Activated gamma-delta T cell (primary cell): ENCODE measurements at regions not wholly inside any gene's neighbourhood (a gene's known extent, or its start where the extent isn't known, plus 50 kb on each side); places are given as distances from the start of the nearest gene placed in this dataset.

Experiments
- DNase-seq: peaks from one replicate; lab custom pipeline; 2025; lab: John Stamatoyannopoulos, UW

DNA sequence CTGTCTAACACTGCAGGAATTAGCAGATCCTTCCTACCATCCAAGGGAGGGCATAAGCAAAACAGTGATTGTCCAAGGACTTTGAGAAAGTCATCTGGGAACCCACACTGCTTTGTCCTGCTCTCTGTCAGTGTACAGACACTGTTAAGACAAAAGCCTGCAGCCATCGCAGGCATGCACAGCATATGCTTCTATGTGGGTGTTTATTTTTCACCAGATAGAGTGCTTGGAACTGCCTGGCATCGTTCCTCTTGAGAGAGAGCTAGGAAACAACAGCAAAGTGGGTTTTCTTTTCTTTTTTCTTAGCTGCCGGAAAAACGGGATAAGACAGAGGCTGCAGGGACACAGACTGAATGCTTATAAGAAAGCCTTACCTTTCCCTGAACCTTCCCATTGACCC lies 212.3 kb downstream of the ICE1 start:
- no peak for DNase-seq

DNA sequence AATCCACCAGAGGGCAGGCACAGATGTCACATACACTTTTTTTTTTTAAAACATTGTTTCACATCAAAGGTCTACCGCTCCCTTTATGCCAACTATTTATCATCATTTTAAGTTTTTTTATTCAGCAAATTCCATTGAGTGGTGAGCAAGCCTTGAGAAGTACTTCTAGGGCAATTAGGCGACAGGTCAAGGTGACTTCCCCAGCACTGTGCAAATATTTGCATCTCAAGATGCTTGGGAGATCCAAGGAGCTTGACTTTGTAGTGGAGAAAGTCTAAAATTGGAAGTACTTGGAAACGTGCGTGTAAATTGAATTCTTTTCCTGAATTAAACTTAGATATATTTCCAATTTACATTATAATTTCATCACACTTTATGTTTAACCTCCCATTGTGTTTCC lies 211.1 kb downstream of the ICE1 start:
- DNase-seq = no peak

DNA sequence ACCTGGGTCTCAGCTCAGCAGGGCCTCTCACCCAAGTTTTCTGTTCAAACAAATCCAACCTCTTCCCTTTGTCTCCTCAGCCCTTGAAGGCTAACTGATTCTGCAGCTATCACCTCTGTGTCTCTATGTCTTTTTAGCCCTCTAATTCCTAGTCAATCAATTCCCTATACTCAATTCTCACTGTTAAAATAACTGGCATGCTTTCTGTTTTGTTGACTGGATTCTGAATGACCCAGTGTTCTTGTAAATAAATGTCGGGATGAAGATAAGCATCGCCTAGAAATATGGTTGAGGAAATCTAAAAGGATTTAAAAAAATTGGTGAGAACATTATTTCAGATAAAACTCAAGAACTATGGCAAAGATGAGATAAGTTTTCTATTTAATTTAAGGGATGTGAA lies 210.2 kb downstream of the ICE1 start:
- DNase-seq = no peak

DNA sequence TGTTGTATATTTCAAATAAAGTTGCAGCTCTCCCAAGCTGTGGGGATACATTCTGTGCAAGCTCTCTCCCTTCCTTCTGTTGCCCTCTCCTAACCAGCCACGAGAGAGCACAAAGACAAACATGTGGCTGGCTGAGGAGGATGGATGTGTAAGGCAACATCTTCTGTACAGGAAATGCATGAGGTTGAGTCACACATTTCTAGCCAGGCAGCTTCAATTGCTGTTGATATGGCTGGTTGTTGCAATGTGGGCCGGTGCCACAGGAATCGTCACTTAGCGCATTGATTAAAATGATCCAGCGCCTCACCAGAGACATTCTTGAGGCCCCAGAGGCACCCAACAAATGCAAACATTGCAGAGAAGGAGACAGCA lies 207.1 kb downstream of the ICE1 start:
- DNase-seq = no peak

DNA sequence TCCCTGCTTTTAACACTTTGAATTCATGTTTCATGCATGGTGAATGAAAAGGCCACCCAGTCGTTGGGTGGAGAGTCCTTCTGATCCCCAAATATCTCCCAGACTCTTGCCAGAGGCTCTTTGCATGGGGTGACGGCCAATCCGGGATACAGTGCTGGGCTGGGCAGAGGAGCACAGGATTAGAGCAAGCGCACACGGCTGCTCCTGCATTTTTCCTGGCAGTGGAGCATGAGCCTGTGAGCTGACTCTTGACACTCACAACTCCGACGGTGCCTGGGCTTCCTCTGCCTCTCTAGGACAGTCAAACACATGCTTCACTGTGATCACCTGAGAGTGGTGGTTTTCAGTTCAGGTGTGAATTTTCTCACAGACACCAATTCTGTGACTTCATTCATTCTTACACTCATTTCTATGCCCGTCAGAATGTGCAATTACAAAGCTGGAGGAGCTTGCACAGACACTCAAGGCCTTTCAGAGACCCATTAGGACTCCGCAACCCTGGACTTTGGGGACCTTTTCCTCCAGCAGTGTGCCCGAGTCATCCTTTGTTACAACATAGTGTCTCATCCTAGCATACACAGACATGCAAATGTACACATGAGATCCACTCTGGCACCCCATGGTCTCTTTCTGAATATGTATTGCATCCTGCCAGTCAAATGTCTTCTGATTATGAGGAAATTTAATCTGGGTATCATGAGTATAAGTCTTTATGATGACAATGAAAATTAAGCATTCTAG lies 206.6 kb downstream of the ICE1 start:
- DNase-seq = no peak

DNA sequence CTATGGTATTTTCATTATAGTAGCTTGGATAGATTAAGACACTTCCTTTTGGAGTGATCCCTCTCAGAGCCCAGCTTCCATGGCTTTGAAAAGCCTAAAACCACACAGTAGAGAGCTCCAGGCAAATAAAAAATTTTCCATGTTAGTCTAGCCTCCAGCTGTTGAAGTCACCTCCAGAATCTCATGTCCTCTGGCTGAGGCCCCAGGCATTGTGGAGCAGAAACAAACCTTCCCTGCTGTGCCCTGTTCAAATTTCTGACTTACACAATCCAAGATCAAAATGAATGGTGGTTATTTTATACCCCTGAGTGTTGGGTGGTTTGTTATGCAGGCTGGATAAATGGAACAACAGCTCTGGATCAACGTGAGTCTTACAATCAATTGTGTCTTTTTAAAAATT lies 203.9 kb downstream of the ICE1 start:
- DNase-seq = no peak

DNA sequence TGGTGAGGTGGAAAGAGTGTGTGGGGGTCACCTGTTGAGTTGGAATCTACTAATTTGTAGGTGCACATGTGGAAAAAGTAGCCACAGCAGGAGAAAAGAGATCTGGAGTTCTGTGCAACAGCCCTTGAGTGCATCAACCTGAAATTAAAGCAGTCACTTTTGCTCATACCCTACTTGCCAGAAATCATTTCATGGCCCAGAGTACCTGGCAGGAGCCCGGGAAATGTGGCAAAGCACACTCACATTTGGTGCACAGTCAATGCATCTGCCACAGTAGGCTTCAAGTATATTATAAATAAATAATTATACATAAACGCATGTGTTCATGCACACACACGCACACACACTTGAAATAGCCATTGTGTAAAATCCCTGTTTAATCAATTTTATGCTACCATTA lies 203.0 kb downstream of the ICE1 start:
- DNase-seq = no peak

DNA sequence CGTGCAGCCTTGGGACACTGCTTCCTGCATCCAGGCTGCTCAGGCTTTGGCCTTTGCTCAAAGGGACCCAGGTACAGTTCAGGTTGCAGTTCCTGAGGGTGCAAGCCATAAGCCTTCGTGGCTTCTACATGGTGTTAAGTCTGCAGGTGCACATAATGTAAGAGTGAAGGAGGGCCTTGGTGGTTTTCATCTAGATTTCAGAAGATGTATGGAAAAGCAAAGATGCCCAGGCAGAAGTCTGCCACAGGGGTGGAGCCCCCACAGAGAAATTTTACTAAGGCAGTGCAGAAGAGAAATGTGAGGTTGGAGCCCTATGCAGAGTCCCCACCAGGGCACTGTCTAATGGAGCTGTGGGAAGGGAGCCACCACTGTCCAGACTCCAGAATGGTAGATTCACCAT lies 200.9 kb downstream of the ICE1 start:
- no peak for DNase-seq

DNA sequence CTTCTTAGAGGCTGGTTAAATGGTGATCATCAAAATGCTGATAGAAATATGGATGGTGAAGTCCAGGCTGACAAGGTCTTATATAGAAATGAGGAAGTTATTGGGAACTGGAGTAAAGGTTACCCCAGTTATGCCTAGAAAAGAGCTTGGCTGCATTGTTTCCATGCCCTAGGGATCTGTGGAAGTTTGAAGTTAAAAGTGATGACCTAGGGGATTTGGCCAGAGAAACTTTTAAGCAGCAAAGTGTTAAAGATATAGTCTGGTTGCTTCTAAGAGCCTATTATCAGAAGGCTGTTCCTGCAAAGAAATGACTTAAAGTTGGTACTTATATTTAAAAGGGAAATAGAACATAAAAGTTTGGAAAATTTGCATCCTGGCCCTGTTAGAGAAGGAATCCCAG lies 200.3 kb downstream of the ICE1 start:
- no peak for DNase-seq

DNA sequence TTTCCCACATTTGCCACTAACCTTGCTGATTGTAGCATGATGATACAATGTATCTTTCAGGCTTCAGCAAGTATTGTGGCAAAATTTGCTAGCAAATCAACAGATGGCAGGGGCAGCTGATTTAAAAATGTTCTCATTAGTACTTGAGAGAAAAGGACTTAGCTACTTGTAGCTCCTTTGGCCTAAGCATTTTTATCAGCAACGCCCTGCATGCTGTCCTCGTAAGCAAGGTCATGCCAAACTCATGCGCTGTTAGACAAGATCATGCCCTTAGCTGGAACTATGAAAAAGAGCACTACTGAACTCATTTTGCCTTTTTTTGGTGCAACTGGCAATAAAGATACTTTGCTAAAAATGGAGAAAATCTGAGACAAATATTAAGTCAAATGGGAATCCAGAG lies 197.1 kb downstream of the ICE1 start:
- DNase-seq = no peak

DNA sequence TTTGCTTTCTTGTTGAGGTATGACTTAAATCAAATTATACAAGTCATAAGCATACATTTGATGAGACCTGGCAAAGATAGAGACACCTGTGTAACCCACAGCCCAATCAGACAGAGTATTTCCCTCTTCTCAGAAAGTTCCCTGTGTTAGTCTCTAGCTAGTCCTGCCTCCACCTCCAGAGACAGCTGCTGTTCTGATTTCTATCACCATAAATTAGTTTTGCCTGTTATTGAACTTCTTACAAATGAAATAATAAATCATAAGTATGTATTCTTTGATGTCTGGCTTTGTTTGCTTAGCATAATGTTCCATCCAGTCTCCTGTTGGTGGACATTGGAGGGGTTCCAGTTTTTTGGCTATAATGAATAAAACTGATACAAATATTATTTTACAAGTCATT lies 194.5 kb downstream of the ICE1 start:
- DNase-seq = no peak

DNA sequence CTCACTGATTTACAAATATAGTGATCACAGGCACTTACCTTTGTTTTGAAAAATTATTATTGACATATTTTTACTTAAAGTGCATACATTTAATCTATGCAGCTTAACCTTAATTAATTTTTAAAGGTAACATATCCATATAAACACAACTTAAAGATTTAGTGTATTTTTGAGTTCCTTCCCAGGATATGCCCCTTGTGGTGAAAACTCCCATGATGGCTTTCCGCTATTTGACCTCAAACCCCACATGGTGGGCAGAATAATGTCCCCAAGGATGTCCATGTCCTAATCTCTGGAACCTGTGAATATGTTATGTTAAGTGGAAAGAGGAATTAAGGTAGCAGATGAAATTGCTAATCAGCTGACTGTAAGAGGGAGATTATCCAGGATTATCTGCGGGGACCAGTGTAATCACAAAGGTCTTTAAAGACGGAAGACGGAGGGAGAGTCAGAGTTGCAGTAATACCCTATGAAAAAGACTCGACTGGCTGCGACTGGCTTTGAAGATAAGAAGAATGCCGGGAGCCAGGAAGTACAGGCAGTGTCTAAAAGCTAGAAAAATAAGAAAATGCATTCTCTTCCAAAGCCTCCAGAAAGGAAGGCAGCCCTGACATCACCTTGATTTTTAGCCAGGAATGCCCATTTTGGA lies 193.9 kb downstream of the ICE1 start:
- no peak for DNase-seq

DNA sequence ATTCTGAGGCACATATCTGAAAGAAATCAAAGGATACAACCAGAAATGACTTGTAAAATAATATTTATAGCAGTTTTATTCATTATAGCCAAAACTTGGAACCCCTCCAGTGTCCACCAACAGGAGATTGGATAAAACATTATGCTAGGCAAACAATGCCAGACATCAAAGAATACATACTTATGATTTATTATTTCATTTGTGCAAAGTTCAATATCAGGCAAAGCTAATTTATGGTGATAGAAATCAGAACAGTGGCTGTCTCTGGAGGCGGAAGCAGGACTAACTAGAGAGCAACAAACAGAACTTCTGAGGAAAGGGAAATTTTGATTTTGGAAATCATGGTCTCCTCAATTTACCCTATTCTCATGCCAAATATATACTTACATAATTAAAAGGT lies 193.1 kb downstream of the ICE1 start:
- DNase-seq = no peak

DNA sequence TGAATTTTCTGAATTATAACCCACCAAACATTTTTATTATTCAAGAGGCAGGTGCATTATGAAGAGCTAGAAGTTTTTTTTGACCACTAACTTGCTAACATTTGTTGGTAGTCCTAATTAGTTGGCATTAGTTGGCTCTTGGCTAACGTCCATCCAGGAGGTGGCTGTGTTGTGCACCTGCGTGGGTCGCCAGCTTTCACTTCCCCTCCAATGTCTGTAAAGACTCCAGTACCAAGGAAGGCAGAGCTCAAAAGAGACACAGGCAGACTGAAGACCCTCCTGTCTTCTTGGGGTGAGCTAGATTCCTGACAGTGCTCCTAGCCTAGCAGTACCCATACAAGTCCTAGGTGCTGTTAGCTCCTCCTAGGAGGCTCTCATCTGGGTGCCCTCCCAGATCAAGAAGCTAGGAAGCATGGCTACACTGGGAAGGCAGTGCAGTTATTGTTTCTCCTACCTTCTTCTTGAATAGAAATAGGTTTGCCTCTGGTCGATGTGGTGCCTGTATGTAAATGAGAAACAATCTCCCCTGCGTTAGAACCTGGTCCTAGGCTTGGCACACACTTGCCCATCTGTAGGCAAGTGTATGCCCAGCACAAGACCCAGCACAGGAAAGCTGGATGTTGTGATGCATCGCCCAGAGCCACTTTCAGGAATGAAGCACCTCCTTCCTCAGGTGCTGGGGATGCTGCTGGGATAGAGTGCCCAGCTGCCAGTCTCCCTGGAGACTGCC lies 190.9 kb downstream of the ICE1 start:
- DNase-seq = no peak

DNA sequence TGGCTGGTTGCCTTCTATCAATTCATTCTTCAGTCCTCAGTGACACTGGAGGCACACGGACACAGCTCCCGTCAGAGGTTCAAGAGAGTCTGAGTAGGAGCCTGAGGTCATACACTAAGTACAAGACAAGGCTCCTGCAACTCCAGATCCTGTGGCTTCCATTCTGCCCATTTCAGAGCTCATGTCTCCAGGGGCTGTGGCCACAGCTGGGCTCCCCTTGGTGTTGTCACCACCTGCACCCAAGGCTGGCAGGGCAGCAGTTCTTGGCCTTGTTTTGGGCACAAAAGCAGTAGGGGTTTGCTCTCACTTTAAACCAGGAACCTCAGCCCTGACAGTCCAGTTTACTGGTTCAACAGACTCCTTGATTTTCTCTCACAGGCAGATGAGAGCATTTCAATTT lies 189.6 kb downstream of the ICE1 start:
- no peak for DNase-seq

DNA sequence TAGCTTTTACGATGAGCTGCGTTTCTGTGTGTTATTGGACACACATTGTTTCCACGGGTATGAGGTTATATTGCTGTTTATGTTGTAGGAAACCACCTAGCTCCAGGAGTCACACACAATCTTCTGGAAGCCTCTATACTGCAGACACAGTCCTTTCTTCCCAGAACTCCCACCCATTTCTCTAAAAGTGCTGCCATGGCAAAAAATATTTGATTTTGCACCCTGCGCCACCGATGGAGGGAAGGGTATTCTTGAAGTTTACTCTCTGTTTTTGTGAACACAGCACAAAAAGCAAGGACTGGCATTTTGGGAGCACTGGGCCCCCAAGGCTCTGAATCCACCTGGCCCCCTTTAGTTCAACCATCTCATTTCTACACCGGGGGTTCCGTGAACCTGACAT lies 187.5 kb downstream of the ICE1 start:
- DNase-seq = no peak

DNA sequence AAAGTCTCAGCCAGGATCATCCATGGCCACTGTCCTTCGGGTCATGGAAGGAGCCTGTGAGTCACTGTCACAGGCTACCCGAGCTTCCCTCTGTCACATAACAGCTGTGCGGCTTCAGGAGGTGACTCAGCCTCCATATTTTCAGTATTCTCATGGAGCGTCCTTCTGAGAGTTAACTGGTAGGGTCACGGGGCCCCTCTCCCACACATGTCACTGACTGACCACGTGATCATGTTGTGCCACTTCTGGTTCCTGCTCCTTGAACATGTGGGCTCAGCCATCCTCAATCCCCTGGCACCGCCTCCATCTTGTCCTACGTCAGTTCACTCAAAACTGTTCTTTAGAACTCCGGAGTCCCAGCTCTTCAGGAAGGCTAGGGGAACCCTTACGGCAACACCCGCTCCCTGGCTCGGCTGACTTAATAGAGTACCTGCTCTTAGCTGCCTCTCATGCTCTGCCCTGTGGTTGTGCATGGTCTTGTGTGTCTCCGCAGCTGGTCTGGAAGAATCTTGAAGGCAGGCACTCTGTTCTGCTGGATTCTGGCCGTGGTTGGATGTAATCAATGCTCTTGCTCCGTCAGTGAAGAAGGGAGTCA lies 182.8 kb downstream of the ICE1 start:
- no peak for DNase-seq

DNA sequence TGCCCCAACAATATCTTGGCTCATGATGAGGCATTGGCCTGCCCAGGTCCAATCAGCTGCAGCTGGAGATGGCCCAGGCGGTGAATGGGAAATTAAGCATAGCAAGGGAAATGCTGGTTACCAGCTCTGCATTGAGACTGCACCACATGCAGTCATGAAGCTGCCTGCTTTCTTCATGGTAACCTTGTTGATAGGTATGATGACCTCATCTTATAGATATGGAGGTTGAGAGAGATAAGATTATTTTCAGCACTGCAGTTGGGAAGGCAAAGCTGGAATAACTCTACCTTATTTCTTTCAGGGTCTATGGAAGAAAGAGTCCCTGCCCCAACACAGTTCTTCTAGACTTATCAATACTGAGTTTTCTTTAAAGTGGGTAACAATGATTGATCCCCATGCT lies 180.1 kb downstream of the ICE1 start:
- no peak for DNase-seq

DNA sequence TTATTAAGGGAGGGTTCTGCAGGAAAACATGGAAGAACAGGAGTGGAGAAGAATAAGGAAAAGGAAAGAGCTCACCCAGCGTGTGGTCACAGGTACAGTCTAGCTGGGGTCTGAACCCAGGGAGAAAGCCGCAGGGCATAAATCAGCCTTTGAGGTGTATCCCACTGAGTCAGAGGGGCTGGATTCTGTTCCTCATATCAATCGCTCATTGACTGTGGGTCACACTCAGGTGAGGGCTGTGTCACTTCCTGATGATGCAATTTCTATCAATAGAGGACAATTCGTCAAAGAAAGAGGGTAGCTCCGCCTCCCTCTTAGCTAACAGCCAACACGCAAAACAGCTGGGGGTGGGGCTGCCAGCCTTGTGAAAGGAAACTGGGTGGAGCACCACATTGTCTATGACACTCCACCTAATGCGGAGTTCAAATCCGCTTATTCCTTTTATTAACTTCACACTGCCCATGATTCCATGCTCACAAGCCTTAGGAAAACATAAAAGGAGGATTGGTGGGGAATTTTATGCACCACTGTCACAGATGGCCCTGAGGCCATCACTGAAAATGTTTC lies 176.2 kb downstream of the ICE1 start:
- DNase-seq = no peak

DNA sequence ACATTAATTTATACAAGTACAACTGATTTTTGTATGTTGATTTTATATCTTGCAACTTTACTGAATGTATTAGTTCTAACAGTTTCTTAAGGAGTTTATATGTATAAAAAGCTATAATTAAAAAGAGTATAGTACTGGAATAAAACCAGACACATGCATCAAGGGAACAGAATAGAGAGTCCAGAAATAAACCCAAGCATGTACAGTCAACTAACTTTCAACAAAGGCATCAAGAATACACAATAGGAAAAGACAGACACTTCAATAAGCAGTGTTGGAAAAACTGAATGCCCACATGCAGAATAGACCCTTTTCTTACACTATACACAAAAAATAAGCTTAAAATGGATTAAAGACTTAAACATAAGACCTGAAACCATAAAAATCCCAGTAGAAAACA lies 170.9 kb downstream of the ICE1 start:
- no peak for DNase-seq

DNA sequence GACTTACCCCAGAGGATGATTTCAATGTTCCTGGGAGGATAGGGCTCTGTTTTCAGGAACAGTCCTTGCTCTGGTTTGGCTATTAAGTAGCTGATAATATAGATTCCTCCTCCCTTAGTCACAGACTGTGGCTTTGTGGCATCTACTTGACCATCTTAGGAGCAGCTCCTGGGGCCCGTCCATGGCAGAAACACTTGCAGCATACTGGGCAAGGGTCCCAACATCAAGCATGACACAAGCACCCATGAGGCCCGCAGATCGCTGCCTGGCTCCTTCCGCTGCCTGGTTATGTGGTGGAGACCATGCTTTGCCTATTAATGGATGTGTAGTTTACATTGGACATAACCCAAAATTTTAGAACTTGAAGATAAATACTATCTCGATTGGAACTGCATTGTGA lies 170.1 kb downstream of the ICE1 start:
- no peak for DNase-seq

DNA sequence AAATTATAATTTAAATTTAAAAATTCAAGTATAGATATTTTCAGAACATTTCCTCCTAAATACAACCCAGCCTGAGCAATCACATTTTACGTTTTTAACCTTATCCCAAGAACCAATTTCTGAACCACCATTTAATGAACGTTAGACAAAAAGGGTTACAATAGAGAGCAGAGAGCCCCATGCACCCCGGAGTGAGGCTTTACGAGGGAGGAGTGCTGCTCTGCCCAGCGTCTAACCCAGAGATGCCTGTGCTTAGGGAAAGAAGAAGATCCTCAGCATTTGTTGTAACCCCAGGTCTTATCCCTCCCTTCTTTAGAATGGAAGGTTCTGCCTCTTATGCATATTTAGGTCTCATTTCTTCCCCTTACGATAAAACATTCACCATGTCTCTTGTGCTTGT lies 169.1 kb downstream of the ICE1 start:
- no peak for DNase-seq

DNA sequence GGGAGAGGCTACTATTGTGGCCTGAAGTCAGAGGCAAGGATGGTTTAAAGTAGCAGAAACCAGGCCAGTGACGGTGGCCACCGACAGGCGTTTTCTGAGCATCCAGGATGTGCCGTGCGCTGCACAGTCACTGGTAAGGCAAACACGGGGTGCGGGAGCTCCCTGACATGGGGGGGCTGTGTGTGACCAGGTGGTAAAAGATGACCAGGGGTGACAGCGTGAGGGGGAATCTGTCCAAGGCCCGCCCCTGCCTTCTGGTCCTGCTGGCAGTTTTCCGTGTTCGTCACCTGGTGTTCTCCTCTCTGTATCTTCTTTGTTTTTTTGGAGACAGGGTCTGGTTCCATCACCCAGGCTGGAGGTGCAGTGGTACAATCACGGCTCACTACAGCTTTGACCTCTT lies 167.4 kb downstream of the ICE1 start:
- DNase-seq = no peak
